ENCODE measurements at regions not wholly inside any gene's neighbourhood (a gene's known extent, or its start where the extent isn't known, plus 50 kb on each side); places are given as distances from the start of the nearest gene placed in this dataset.

GRCh38 chr5:13572163-13572562 is 372.3 kb downstream of the DNAH5 start:
- no peak for DNase-seq (ENCODE audit: extremely low read depth in 1 of 11, low read depth in 9 of 11, low spot score in 4 of 11)

GRCh38 chr5:13569090-13569715 is 375.3 kb downstream of the DNAH5 start:
- no peak for DNase-seq (ENCODE audit: extremely low read depth in 1 of 11, low read depth in 9 of 11, low spot score in 4 of 11)

- DNase-seq (ENCODE audit: extremely low read depth in 1 of 11, low read depth in 9 of 11, low spot score in 4 of 11): no peak
These were observed 376.7 kb downstream of the DNAH5 start for GRCh38 chr5:13567819-13568218.

- no peak for DNase-seq (ENCODE audit: extremely low read depth in 1 of 11, low read depth in 9 of 11, low spot score in 4 of 11)
These were observed 377.6 kb downstream of the DNAH5 start for GRCh38 chr5:13566871-13567339.

- DNase-seq (ENCODE audit: extremely low read depth in 1 of 11, low read depth in 9 of 11, low spot score in 4 of 11): no peak
These were observed 386.1 kb downstream of the DNAH5 start for GRCh38 chr5:13558408-13558807.

GRCh38 chr5:13553896-13554295 is 390.6 kb downstream of the DNAH5 start:
- DNase-seq (ENCODE audit: extremely low read depth in 1 of 11, low read depth in 9 of 11, low spot score in 4 of 11): peak in 9 of 11 donors; percentile 2 to 22 (median 7)

GRCh38 chr5:13552361-13552760 is 392.1 kb downstream of the DNAH5 start:
- no peak for DNase-seq (ENCODE audit: extremely low read depth in 1 of 11, low read depth in 9 of 11, low spot score in 4 of 11)

GRCh38 chr5:13551645-13552044 is 392.8 kb downstream of the DNAH5 start:
- DNase-seq (ENCODE audit: extremely low read depth in 1 of 11, low read depth in 9 of 11, low spot score in 4 of 11): no peak

GRCh38 chr5:13540168-13540750 is 404.2 kb downstream of the DNAH5 start:
- DNase-seq (ENCODE audit: extremely low read depth in 1 of 11, low read depth in 9 of 11, low spot score in 4 of 11): no peak

- DNase-seq (ENCODE audit: extremely low read depth in 1 of 11, low read depth in 9 of 11, low spot score in 4 of 11): no peak
These were observed 407.6 kb downstream of the DNAH5 start for GRCh38 chr5:13536933-13537332.

GRCh38 chr5:13533833-13534232 is 410.7 kb downstream of the DNAH5 start:
- DNase-seq (ENCODE audit: extremely low read depth in 1 of 11, low read depth in 9 of 11, low spot score in 4 of 11): no peak

- no peak for DNase-seq (ENCODE audit: extremely low read depth in 1 of 11, low read depth in 9 of 11, low spot score in 4 of 11)
These were observed 415.2 kb downstream of the DNAH5 start for GRCh38 chr5:13529300-13529699.

GRCh38 chr5:13524936-13525335 is 419.6 kb downstream of the DNAH5 start:
- DNase-seq (ENCODE audit: extremely low read depth in 1 of 11, low read depth in 9 of 11, low spot score in 4 of 11): no peak

GRCh38 chr5:13519131-13519530 is 425.4 kb downstream of the DNAH5 start:
- no peak for DNase-seq (ENCODE audit: extremely low read depth in 1 of 11, low read depth in 9 of 11, low spot score in 4 of 11)

GRCh38 chr5:13516195-13516594 is 428.3 kb downstream of the DNAH5 start:
- DNase-seq (ENCODE audit: extremely low read depth in 1 of 11, low read depth in 9 of 11, low spot score in 4 of 11): no peak

GRCh38 chr5:13511442-13511841 is 433.0 kb downstream of the DNAH5 start:
- no peak for DNase-seq (ENCODE audit: extremely low read depth in 1 of 11, low read depth in 9 of 11, low spot score in 4 of 11)

- DNase-seq (ENCODE audit: extremely low read depth in 1 of 11, low read depth in 9 of 11, low spot score in 4 of 11): no peak
These were observed 433.9 kb downstream of the DNAH5 start for GRCh38 chr5:13510616-13511015.

- DNase-seq (ENCODE audit: extremely low read depth in 1 of 11, low read depth in 9 of 11, low spot score in 4 of 11): no peak
These were observed 435.9 kb downstream of the DNAH5 start for GRCh38 chr5:13508559-13508958.

- DNase-seq (ENCODE audit: extremely low read depth in 1 of 11, low read depth in 9 of 11, low spot score in 4 of 11): no peak
These were observed 439.2 kb downstream of the DNAH5 start for GRCh38 chr5:13505326-13505725.

- DNase-seq (ENCODE audit: extremely low read depth in 1 of 11, low read depth in 9 of 11, low spot score in 4 of 11): no peak
These were observed 441.5 kb downstream of the DNAH5 start for GRCh38 chr5:13503017-13503416.

GRCh38 chr5:13501176-13501575 is 443.3 kb downstream of the DNAH5 start:
- DNase-seq (ENCODE audit: extremely low read depth in 1 of 11, low read depth in 9 of 11, low spot score in 4 of 11): no peak

Data from renal cortex interstitium (tissue), 11 donors.